CD4-positive, alpha-beta T cell treated with Interleukin-15 for 4 hours (primary cell): ENCODE measurements at regions not wholly inside any gene's neighbourhood (a gene's known extent, or its start where the extent isn't known, plus 50 kb on each side); places are given as distances from the start of the nearest gene placed in this dataset.

ENCODE experiments used
- DNase-seq: peaks from one replicate; pipeline ENCODE4 v3.0.0-alpha.2; 2020; ENCODE audit warnings: low spot score

DNA sequence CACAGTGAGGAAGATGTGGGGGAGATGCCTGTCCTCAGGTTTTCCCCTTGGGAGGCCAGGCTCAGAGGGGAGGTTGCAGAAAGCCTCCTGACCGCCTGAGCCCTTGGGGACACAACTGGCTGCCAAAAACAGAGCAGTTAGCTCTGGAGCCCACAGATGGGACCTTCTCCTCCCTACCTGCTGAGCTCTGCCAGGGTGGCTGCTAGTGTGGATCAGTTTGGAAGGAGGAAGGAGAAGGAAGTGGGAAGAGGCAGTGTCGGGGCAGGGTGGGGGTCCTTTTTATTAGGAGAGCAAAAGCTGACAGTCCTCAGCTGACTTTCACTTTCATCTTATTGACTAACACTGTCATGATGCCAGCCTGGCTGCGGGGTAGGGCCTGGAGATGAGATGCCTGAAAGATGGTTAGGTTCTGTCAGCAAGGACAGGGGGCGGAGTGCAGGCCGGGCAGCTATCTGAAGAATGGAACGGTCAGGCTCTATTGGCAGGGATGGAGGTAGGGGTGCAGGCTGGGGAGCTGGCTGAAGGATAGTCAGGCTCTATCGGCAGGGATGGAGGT is 188.5 kb upstream of the HDAC4 start:
- no peak for DNase-seq

DNA sequence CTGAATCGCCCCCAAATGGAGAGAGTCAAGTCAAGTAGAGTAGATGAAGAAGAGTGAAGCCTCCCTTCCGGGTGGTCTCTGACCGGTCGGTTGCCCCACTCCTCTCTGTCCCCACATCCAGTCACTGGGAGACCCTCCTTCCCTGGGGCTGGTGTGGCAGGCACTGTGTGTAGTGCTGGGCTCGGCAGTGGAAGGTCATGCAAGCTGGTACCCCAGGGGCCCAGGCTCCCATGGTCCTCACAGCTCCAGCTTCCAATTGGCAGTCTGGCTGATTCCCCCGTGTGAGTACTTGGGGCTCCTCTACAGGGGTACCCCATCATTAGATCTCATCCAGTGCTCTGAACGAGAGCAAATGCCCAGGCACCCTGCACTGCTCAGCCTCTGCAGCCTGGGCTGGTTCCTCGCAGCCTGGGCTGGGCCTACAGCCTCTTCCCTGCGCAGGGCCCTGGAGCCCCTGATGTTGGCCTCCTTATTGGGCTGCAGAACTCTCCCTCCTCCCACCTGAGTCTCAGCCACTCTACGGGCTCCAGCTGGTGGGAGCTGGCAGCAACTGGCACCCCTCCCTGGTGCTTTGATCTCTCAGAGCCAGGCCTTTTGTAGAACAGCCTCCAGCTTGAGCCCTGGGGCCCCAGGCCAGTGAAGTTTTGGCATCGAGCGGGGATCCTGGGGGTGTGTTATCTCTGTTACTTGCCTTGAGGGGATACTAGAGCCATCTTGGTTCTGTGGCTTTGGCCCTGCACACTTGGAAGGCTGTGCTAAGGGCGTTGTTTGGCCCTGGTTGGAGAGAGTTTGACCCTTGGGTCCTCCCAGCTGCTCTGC is 187.8 kb upstream of the HDAC4 start:
- no peak for DNase-seq

DNA sequence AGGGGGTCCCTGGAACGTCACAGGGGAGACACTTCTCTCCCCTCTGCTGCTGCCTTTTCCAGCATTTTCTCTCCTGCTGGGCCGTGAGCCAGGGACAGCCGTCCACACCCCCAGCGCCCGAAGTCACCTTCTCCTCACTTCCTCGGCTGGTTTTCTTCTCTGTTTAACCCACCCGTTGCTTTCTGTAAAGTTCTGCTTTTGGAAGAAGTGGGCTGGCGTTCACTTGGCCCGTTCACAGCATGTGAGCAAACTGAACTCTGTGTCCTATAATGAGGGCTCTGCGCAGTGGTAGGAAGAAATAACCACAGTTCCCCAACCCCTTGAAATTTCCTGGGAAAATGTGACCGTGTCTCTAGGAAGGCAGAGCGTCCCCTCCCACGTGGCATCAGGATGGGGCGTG is 187.0 kb upstream of the HDAC4 start:
- DNase-seq = no peak

DNA sequence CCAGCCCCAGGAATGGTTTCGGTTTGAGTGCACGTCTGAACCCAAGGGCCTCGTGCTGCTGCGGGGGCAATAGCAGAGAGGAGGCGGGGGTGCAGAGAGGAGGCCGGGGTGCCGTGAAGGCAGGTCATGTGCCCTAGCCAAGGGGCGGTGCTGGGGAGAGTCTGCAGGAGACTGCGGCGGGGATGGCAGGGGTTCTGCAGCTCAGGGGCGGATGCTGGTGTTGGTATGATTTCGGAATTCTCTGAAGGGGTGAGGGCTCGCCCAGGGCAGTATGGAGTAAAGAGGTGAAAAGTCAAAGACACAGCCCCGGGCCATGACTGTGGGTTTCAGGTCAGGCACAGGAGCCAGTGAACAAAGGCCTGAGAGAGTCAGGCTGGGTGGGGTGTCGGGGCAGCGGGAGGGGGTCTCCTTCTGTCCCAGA is 186.5 kb upstream of the HDAC4 start:
- DNase-seq = no peak

DNA sequence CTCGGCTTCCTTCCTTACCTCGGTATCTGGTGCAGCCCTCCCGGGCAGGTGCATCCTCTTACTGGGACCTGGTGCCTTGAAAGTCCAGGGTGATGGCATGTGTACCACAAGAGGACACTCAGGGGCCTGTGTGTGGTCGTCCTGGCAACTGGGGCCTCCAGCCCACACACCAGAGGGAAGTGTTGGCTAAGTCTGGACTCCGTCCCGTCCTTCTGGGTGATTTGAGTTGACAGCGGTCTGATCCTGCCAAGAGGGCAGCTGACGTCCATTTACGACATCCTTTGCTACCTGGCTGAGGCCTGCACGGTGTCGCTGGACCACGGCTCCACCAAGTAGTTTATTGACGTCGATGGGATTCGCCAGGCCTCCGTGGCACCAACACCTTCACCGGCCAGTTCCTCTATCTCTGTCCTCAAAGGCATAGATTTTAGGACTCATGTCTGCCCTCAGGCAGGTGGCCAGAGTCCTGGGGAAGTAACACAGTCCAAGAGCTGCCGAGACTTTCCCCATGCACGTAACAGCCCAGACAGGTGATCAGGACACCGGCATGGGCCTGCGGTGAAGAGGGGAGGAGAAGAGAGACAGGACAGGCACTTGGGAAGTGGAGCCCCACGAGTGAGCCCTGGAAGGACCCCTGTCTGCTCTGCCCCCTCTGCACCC is 186.0 kb upstream of the HDAC4 start:
- DNase-seq = no peak

DNA sequence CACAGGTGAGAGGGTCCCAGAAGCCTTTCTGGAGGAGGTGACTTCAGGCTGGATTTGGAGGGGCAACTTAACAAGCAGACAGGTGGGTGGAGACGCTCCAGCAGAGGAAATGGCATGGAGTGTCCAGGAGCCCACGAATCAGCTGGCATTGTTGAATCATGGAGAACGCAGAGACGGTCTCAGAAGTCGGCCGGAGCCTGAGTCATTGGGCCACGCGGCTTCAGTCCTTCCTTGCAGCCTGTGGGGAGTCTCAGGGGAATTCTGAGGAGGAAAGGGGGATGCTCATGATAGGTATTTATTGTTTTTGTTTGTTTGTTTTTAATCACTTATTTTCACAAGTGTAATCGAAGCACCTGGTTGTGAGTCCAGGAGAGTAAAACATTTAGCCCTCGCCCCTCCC is 184.6 kb upstream of the HDAC4 start:
- DNase-seq = no peak

DNA sequence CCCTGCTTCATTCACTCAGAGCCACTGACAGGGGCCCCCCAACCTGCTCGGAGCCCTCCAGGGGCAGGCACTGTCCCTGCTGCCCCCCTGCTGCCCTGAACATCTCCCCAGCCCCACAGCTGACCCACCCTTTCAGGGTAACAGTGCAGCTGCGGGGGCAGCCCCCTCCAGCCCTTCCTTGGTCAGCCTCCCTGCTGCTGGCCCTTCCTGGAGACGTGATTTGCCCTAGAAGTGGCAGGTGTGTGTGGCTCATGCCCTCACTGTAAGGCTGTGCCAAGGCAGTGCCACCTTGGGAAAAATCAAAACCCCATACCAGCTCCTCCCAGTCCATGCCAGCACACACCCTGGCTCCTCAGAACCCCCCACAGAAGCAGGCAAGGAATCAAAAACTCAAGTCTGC is 184.2 kb upstream of the HDAC4 start:
- no peak for DNase-seq

DNA sequence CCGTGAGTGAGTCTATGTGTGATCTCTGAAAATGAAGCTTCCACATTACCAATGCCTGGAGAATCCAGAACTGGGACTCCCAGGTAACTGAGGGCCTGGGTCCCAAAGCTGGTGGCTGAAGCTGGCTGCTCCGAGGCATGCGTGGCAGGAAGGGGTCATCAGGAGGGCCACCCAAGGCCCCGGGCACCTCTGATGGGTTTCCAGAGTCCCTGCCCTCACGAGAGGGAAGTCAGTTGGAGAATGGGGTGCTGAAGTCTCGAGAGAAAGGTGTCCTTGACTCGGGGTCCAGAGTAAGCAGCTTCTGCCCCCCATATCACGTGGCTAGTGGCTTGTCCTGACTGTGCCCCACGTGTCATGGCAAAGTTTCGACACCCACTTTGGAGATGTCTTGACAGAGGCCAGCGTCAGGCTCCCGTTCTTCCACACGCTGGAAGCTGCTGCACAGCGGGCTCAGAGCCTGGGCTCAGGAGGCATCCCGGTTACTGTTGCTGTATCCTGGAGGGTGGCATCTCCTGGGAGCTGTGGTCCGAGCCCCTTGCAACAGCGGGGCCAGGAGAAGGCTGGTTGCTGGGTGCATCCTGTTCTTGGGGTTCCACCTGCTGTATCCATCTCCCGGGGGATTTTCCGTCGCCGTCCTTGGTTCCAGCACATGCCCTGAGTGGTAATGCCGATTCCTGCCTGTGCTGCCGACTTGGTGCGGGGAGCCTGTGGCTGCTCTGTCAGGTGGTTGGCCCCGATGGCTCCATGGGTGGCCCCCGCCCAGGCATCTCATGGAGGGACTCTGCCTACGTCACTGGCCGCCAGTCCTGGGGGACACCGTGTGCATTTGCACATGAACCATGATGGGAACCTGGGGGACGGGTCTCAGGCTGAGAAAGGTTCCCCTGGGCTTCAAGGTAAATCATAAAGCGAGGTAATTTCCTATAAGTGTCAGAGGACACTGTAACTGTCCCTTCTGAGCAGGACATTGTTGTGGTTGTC is 183.3 kb upstream of the HDAC4 start:
- DNase-seq = no peak

DNA sequence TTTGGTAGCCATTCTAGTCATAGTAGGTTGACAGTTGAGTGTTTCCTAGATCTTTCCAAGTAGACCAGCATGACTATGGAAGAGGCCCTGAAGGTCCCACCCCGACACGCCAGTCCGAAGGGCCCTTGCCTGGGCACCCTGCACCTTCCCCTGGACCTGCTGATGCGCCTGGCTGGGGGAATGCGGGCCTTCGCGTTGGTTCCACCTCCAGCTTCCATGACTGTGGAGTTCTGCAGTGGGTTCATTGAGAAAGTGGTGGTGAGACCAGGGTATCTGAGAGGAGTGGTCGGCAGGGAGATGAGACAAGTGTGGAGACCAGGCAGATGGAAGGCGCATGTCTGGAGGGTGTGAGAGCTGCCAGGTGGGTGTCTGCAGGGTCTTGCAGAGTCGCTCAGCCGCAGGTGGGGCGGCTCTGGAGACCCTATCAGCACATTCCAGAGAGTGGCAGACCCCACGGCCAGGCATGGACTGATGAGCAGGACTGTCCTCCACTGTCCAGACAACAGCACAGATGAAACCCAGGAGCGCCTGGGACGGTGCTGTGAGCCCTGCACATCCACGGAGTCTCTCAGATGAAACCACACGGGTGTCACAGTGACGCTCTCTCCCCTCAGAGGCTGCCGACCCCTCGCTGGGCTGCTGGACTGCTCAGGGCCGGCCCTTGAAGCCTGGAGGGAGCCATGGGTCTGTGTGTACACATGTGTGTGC is 182.5 kb upstream of the HDAC4 start:
- DNase-seq = no peak

DNA sequence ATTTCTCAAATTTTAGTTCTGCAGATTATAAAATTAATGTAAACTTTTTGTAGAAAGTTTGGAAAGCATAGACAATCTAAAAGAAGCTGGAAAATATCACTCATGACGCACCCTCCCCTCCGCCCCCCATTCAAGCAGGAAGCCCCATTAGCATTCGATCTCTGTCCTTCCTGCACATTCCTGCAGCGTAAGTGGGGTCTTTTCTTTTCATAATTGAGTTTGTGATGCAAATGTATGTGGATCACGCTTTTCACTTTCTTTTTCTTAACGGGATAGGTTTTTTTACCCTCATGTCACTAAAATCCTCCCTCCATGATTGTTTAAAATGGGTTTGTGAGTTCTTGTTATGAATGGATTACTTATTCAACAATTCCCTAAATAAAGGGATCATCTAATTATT is 181.7 kb upstream of the HDAC4 start:
- DNase-seq = no peak

DNA sequence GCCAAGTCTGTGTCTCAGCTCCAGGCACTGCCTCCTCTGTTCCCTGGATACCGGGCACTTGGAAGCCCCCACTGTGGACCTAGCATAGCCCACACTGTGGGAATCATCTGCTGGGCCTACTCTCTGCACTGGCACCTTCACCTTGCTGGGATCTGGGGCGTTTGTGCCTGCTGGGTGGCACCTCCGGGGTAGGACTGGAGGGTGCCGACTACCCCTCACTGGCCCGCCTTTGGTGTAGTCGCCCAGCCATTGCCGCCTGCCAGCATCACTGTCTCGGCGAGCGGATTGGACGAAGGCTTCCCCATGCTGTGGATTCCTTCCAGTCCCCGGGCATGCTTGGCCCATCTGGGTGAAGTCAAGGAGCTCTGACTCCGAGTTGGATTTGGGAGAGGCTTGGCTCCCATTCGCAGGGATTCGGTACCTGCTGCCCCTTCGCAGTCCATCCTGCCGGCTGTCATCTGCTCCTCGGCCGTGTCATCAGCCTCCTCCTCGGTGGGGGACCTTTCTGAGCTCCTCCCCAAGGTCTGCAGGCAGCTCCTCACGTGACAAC is 180.6 kb upstream of the HDAC4 start:
- DNase-seq = no peak

DNA sequence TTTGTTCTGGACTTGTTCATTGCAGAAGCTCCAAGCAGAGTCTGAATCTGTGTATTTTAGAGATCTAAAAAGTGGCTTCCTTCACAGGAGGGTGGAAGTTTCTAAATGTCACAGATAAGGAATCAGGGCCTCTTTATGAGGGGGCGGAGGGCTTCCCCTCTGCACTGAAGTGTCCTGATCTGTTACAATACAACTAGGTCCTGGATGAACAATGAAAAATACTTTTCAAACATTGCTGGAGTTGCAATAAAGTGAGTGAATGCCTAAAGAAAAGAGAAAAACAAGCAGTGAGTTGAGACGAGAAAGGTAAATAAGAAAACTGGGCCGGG is 179.3 kb upstream of the HDAC4 start:
- no peak for DNase-seq

DNA sequence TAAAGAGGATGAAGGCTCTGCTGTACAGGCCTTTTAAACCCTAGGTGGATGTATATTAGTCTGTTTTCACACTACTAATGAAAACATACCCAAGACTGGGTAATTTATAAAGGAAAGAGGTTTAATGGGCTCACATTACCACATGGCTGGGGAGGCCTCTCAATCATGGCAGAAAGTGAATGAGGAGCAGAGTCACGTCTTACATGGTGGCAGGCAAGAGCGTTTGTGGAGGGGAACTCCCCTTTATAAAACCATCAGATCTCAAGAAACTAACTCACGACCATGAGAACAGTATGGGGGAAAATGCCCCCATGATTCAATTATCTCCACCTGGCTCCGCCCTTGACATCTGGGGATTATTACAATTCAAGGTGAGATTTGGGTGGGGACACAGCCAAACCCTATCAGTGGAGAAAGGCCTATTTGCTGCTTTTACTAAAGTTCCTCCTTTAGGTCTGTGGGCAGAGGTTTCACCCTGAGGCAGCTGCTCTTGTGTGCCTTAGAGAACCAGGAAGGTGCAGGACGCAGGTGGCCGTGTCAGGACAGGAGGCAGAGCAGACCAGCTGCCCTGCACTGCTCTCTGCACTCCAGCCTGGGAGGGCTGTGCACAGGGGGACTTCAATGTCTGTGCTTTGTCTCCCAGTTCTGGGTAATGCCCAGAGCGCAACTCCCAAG is 178.8 kb upstream of the HDAC4 start:
- DNase-seq = no peak

DNA sequence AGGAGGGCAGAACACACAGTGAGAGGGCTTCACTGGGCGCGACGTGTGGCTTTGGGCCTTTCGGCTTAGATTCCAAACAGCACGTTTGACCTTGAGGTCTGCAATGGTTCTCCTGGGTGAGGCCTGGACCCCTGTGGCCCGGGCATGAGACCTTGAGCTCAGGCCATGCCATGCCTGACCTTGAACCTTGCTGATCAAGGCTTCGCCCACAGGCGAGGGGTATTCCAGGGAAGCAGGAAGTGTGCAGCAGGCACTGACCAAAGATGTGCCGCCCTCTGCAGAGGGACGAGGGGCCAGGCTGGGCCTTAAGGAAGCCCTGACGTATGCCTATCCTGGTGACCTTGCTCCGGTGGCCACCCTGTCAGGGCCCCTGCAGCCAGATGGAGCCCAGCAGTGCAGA is 178.3 kb upstream of the HDAC4 start:
- no peak for DNase-seq

DNA sequence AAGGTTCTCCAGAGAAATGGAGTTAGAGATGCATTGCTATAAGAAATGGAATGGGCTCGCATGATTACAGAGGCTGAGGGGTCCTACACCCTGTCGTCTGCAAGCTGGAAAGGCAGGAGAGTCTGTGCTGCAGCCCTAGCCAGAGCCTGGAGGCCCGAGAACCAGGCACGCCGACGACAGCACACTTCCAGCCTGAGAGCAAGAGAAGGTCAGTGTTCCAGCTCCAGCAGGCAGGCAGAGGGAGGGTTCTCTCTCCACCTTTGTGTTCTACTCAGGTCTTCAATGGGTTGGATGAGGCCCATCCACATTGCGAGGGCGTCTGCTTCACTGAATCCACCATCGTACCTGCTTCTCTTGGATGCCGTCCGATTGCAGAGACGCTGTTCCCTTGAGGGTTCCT is 177.6 kb upstream of the HDAC4 start:
- DNase-seq = no peak

DNA sequence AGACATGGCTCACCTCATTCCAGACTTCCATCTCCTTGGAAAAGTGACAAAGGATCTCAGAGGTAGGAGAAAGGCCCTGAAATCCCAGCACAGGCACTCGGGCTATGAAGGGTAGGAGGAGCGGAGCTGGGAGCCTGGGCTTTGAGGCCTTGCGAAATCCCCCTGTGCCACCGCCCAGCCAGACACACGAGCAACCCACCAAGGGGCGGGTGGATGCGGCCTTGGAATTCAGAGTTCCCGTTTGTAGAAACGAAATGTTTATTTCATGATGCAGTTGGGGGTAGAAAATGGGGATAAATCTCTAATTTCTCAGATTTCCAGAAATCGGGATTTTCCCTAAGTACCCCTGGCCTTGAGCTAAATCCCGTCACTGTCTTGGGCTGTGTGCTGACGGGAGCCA is 177.1 kb upstream of the HDAC4 start:
- DNase-seq = no peak

DNA sequence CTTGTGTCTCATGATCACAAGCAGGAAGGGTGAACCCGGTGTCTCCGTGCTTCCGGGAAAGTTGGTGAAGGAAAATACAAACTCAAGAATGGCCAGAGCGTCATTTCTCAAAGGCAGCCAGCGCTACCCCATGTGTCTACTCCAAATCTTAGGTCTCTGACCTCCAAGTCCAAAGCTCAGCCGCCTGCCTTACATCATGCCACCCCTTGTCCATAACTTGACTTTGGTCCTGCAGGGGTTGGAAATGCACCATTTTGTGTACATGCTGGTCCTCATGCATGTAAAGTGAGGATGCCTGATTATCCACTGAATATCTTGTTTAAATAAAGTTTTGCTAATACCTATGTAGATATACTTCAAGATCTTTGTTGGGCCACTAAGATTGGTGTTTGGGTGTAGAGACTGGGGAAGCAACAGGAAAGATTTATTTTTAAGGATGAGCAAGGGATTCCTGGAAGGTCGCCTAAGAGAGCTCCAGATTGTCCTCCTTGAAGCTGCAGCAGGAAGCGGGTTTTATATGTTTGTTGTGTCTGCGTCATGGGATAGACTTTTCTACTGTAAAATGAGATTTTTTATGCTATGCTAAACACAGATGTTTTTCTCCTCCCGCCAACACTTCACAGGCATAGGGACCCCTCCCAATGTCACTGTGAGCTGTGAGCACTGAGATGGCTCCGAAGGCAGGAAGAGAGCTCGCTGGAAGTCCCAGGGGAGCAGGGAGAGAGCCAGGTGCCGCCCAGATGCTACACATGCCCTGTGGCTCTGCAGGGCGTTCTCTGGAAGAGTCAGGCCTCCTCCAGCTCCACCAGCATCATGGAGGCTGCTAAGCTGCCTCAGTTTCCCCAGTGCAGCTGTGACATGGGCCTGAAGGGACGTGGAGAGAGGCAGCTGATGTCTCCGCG is 176.2 kb upstream of the HDAC4 start:
- no peak for DNase-seq

DNA sequence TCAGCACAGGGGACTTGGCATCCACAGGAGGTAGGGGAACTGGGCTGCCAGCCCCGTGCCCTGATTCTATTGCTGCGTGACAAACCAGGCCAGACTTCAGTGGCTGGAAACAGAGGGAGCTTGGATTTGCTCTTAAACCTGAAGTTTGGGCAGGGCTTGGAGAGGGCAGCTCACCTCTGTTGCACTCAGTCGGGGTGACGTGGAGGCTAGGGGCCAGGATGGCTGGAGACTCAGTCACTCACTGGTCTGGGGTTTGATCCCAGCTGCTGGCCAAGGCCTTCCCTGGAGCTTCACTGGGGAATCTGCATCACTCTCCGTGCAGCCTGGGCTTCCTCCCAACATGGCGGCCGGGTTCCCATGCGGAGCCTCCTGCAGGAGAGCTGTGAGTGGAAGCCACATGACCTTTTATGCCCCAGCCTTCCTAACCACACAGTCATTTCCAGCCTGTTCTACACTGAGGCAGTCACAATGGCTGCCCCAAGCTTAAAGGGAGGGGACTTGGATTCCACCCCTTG is 175.2 kb upstream of the HDAC4 start:
- DNase-seq = no peak

DNA sequence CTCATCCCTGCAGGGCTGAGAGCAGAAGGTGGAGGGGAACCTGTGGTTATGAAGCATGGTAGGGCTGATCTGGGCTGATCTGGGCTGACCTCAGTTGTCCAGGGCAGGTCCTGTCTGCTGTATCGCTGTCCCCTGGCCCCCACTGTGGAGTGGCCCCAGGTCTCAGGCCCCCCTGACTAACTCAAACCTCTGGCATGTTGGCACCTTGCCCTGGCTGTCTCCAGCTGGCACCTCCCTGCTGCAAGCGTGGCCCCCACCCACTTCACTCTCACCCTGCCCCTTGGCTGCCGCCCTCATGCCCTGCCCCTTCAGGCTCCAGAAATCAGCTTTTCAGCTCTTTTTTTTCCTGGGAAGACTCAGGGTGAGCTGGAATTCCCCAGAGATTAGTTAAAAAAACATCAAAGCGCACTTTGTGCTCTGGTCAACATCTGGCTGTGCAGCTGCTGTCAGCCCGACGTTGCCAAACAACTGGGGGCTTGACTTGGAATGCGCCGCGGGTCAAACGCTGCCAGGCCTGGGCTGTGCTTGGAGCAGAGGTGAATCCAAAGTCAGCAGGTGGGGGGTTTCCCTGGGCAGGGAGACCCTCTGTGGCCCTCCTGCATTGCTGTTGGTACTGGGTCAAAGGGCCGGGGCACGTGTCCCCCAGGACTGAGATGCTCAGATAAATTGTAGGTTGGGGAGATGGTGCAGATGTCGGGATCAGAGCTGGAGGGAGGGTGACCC is 173.8 kb upstream of the HDAC4 start:
- no peak for DNase-seq
